ENCODE measurements at regions not wholly inside any gene's neighbourhood (a gene's known extent, or its start where the extent isn't known, plus 50 kb on each side); places are given as distances from the start of the nearest gene placed in this dataset.

- in situ Hi-C loops (cut with HindIII; ENCODE audit: low sequenced_read_pairs), result no loop called here
- no peak overlapping the region for H3K4me3 ChIP-seq (ENCODE audit: low read depth, low read length)
- TF ChIP-seq CTCF (IDR thresholded peaks at IDR 0.05; ENCODE audit: low read depth, low read length), result no peak
- DNase-seq (ENCODE audit: low read depth, low spot score), result no peak
Measured at GRCh38 chr2:235396071-235396846, 97.6 kb upstream of the AGAP1 start.

- no peak for DNase-seq (ENCODE audit: low read depth, low spot score)
- in situ Hi-C loops (cut with HindIII; ENCODE audit: low sequenced_read_pairs), result no loop called here
- no peak for TF ChIP-seq CTCF (IDR thresholded peaks at IDR 0.05; ENCODE audit: low read depth, low read length)
- H3K4me3 ChIP-seq (ENCODE audit: low read depth, low read length), result no peak overlapping the region
Measured at GRCh38 chr2:235398321-235398720, 95.5 kb upstream of the AGAP1 start.

GRCh38 chr2:235399895-235400294 lies 93.9 kb upstream of the AGAP1 start:
- no peak for DNase-seq (ENCODE audit: low read depth, low spot score)
- TF ChIP-seq CTCF (IDR thresholded peaks at IDR 0.05; ENCODE audit: low read depth, low read length), result no peak
- in situ Hi-C loops (cut with HindIII; ENCODE audit: low sequenced_read_pairs), result no loop called here

DNA sequence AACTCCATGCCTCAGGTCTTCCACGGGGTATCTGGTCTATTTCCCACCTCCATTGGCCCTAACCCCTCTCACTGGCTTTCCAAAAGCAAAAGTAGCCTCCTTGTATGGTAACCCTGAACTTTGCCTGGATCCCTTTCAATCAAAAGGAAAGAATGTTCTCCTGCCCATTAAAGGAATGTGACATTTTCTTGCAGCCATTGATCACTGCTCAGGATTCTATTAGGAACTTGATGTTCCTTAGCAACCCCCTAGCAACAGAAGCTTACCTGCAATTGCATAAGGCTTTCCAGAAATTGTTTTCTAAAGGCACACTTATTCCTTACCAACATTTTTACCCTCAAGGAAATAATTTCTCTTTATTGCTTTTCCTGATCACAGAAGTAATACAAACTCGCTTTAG lies 91.4 kb upstream of the AGAP1 start:
- in situ Hi-C loops (cut with HindIII; ENCODE audit: low sequenced_read_pairs), result no loop called here
- no peak overlapping the region for H3K4me3 ChIP-seq (ENCODE audit: low read depth, low read length)
- TF ChIP-seq CTCF (IDR thresholded peaks at IDR 0.05; ENCODE audit: low read depth, low read length), result no peak
- DNase-seq (ENCODE audit: low read depth, low spot score), result no peak

More at GRCh38 chr2:235399895-235400294, 93.9 kb upstream of the AGAP1 start:
- H3K4me3 ChIP-seq (ENCODE audit: low read depth, low read length), result no peak overlapping the region

- no peak overlapping the region for H3K4me3 ChIP-seq (ENCODE audit: low read depth, low read length)
- no peak for TF ChIP-seq CTCF (IDR thresholded peaks at IDR 0.05; ENCODE audit: low read depth, low read length)
- DNase-seq (ENCODE audit: low read depth, low spot score), result no peak
- in situ Hi-C loops (cut with HindIII; ENCODE audit: low sequenced_read_pairs), result no loop called here
Measured at GRCh38 chr2:235405612-235406361, 88.1 kb upstream of the AGAP1 start.

GRCh38 chr2:235406430-235406829 lies 87.4 kb upstream of the AGAP1 start:
- no peak for DNase-seq (ENCODE audit: low read depth, low spot score)
- H3K4me3 ChIP-seq (ENCODE audit: low read depth, low read length), result no peak overlapping the region
- in situ Hi-C loops (cut with HindIII; ENCODE audit: low sequenced_read_pairs), result no loop called here
- no peak for TF ChIP-seq CTCF (IDR thresholded peaks at IDR 0.05; ENCODE audit: low read depth, low read length)
